ENCODE measurements at regions not wholly inside any gene's neighbourhood (a gene's known extent, or its start where the extent isn't known, plus 50 kb on each side); places are given as distances from the start of the nearest gene placed in this dataset.
"Not testable (repeated sequence)": the region's sequence is repeated elsewhere in the genome, so short reads cannot be mapped to it uniquely, and the experiment has no call there.

DNA sequence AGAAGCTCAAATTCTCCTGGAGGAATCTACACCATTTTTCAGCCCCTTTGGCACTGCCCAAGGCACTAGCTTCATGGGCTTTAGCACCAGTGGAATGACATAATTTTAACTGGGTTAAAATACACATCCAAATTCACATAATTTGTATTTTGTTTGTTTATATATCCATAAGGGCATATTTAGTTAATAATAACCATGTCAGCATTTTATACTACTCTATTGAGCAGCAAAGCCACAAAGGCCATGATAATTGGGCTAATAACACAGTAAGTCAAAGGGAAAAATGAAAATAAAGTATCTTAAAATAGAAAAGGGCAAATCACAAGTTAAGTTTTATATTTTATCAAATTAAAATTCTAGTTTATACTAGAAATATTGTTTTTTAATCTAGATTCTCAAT lies 262.7 kb upstream of the TACR3 start:
- DNase-seq: no peak

DNA sequence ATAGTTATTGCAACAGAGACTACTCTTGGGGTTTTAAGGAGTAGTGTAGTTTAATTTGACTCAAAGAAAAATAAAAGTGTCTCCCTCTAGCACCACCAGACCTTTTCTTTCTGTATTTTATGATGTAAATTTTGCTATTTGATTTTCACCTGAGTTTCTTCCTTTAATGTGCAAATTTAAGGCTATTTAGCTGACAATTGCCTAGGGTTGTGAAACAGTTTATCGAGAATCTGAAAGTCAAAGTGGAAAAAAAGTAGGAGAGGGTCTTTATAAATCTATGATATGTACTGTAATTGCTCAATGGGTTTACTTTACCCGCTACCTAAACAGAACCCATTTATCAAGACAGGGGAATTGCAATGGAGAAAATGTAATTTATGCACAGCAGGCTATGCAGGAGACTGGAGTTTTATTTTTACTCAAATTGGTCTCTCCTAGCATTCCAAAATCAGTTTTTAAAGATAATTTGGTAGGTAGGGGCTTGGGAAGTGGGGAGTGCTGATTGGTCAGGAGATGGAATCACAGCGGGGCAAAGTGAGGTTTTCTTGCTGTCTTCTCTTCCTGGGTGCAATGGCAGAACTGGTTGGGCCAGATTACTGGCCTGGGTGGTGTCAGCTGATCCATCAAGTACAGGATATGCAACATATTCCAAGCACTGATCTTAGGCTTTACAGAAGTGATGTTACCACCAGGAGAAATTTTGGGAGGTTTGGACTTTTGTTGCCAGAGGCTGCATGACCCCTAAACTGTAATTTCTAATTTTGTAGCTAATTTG lies 228.6 kb upstream of the TACR3 start:
- no peak for DNase-seq

DNA sequence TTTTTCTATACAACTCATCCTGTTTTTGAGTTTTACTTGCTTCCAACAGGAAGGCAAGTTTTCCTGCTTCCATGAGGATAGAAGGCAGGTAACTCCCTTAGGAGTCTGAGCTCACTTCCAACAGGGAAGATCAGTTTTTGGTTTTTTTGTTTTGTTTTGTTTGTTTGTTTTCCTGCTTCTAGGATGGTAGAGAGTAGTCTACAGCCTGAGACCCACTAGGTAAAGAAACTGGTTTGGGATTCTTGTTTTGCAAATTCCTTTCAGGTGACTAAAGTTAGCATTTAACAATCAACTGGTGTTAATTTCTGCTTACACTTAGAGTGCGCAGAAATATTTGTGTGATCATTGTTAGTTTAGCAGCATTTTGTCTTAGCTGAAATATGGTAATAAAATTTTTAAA lies 227.8 kb upstream of the TACR3 start:
- no peak for DNase-seq

- DNase-seq: not testable (repeated sequence)
Observed at GRCh38 chr4:103946621-103947268, 227.0 kb upstream of the TACR3 start.

GRCh38 chr4:103938488-103938887 lies 218.7 kb upstream of the TACR3 start:
- DNase-seq: no peak

DNA sequence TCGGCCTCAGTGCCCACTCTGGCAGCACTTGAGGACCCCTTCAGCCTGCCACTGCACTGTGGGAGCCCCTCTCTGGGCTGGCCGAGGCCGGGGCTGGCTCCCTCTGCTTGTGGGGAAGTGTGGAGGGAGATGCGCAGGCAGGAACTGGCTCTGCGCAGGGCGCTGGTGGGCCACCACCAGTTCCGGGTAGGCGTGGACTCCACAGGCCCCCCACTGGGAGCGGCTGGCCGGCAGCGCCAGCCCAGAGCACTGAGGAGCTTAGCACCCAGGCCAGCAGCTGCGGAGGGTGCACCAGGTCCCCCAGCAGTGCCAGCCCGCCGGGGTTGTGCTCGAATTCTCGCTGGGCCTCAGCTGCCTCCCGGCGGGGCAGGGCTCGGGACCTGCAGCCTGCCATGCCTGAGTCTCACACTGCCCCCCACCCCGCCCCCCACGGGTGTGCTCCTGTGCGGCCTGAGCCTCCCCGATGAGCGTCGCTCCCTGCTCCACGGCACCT lies 216.9 kb upstream of the TACR3 start:
- DNase-seq: no peak

DNA sequence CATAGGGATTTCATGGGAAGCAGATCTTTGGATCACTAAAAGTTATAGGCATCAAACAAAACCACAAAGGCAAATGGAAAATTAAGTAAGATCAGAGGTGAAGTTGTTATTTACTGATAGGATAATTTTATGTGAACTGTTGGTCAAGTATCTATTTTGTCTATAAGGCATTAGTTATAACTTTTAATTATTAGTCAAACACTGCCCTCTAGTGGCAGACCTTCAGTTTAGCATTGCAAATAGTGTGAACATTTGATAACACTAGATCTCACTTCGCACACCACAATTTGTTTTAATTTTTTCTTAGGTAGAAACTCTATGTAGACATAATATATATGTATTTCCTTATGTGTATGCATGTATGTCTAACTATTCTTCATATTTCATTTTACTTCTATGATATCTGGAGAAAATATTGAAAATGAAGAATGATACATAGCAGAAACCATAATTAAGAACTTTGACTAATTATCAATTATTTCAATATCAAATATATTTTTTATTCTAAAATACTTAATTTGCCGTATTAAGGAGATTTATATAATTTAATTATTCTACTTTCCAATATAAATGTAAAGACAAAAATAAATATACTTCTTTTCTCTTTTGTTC lies 214.5 kb upstream of the TACR3 start:
- DNase-seq: no peak

- no peak for DNase-seq
Observed at GRCh38 chr4:103928370-103928769, 208.6 kb upstream of the TACR3 start.

- no peak for DNase-seq
Observed at GRCh38 chr4:103923551-103923950, 203.8 kb upstream of the TACR3 start.

GRCh38 chr4:103918214-103918613 lies 198.4 kb upstream of the TACR3 start:
- no peak for DNase-seq

DNA sequence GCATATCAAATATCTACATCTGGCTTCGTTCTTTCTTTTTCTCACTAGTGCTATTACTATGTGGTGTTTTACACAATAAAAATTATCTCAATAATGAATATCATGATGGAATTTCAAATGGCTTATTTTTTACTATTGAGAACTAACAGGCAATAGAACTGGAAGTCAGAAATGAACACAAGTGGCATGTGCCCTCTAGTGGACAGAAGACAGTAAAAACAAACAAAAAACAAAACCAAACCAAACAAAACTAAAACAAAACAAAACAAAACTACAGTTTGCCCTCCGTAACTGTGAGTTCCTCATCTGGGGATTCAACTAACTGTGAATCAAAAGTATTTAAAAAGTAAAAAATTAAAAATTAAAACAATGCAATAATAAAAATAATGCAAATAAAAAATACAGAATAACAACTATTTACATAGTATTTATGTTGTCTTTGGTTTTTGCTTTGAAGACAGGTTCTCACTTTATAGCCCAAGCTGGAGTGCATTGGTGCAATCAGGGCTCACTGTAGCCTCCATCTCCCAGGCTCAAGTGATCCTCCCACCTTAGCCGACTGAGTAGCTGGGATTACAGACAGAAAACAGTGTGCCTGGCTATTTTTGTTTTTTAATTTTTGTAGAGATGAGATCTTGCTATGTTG lies 195.6 kb upstream of the TACR3 start:
- DNase-seq: no peak

DNA sequence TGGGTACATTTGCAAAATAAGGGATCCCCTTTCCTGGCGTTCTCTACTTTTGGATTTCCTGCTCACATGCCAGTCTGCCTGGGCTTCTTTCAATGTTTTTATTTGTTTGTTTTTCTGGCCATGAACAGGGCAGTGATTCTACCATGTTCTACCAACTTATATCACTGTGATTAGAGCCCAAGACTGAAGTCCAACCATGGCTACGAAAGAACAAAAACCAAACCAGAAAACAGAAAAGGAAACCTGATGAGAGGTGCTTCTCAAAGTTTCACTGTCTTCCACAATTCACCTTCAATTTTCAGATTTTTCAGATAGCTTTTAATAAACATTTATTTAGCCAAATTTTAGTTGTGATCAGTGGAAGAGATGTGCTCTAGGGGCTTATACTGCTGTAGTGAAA lies 187.6 kb upstream of the TACR3 start:
- no peak for DNase-seq

DNA sequence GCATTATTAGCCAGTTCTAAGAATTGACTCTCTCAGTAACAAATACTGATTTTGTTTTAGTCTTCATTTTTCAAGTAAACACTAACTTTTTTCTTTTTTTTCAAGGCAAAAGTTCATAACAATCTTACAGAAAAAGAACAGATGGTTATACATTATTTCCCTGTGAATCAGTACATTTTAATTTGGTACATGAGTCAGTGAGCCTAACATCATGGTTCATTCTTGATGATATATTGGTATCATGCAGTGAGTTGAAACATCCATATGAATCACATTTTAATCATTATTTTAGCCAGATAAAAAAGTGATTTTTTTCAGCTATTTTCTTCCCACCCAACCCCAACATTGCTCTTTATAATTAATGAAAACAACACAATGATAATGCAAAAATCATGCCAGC lies 184.3 kb upstream of the TACR3 start:
- no peak for DNase-seq

GRCh38 chr4:103902730-103903129 lies 182.9 kb upstream of the TACR3 start:
- no peak for DNase-seq

GRCh38 chr4:103895876-103896465 lies 176.2 kb upstream of the TACR3 start:
- DNase-seq: no peak

DNA sequence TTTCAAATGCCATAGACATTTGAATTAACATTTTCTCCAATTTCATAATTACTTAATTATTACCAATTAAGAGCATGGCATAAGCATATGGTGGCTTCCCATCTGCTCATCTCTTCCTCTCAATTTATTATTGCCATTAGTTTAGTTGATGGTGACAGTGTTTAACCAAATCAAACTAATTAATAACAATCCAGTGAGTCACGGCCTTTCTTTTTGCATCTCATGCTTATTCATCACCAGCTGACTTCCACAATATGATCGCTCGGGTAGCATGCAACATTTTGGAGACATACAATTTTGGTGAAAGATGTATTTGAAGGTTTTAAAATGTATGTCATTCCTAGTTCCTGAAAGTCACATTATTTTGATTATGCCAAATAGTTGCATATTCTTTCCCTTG lies 172.8 kb upstream of the TACR3 start:
- no peak for DNase-seq

GRCh38 chr4:103887191-103887590 lies 167.4 kb upstream of the TACR3 start:
- no peak for DNase-seq

- DNase-seq: no peak
Observed at GRCh38 chr4:103885152-103885551, 165.4 kb upstream of the TACR3 start.

DNA sequence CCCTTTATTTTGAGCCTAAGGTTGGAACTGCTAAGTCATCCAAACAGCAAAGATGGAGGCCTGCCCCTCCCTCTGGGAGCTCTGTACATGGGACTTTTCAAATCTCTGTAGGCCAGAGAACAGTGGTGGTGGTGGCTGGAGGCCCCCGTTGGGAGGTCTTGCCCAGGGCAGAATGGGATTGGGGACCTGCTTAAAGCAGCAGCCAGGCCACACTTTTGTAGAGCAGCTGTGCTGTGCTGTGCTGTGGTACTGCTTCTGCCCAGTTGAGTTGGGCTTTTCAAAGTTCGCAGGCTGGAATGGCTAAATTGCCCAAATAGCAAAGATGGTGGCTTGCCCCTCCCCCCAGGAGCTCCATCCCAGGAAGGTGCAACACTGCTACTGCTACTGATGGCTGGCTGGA lies 147.5 kb upstream of the TACR3 start:
- no peak for DNase-seq

GRCh38 chr4:103853627-103854026 lies 133.8 kb upstream of the TACR3 start:
- no peak for DNase-seq

- no peak for DNase-seq
Observed at GRCh38 chr4:103853146-103853545, 133.4 kb upstream of the TACR3 start.

DNA sequence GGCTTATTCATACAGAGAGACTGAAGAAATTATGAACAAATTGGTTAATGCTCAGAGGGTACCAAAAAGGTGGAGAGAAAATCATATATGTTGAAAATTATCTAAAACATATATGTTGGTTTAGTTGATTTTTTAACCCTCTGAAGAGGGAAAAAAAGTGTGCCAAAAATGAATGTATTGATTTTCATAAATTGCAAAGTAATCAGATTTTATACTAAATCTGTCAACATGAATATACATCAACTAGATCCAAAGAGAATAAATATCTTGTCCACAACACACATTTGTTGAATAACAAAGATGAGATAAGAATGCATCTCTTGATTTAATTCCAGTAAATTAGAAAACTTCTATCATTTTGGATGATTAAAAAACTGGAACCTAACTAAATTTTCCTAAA lies 125.3 kb upstream of the TACR3 start:
- DNase-seq: no peak

GRCh38 chr4:103842637-103843239 lies 123.0 kb upstream of the TACR3 start:
- no peak for DNase-seq

Measured in NCI-H187 (cell line).